ENCODE measurements at regions not wholly inside any gene's neighbourhood (a gene's known extent, or its start where the extent isn't known, plus 50 kb on each side); places are given as distances from the start of the nearest gene placed in this dataset.
"Not testable (repeated sequence)": the region's sequence is repeated elsewhere in the genome, so short reads cannot be mapped to it uniquely, and the experiment has no call there.

DNA sequence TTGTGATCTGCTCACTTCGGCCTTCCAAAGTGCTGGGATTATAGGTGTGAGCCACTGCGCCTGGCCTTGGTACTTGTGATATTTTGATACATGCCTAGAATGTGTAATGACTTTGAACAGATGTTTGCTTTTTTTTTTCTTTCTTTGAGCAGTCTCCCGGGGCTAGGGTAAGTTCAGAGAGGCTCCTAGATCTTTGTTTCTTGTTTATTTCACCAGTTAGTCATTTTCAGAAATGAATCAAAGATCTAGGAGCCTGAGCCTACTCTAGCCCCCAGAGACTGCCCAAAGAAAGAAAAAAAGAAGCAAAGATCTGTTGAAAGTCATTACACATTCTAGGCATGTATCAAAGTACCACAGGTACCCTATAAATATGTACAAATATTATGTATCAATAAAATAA is 66.3 kb downstream of the NPIPB11 start:
- H3K27me3 ChIP-seq (ENCODE audit: control insufficient read depth in 2 of 2, insufficient read depth in 2 of 2, low read length in 2 of 2); H3K27ac ChIP-seq (ENCODE audit: low read depth in 1 of 2, low read length in 2 of 2); intact Hi-C loops (cut with micrococcal nuclease); H3K4me3 ChIP-seq (replicated peaks in 1 of 3; ENCODE audit: low read depth in 2 of 3, low read length in 3 of 3); H3K36me3 ChIP-seq (replicated peaks in 1 of 2; ENCODE audit: control insufficient read depth in 1 of 2, insufficient read depth in 2 of 2, low read length in 2 of 2); H3K4me3 Mint-ChIP-seq; DNase-seq; H3K9me3 Mint-ChIP-seq; H4K20me1 ChIP-seq (ENCODE audit: insufficient read depth, low read length); H3K27me3 Mint-ChIP-seq (ENCODE audit: low read depth in 3 of 3); H3K9ac ChIP-seq (ENCODE audit: insufficient read depth, low read length, poor library complexity, severe bottlenecking); H3K27ac Mint-ChIP-seq; H2AFZ ChIP-seq (ENCODE audit: insufficient read depth, low read depth, low read length, poor library complexity, severe bottlenecking); H3K79me2 ChIP-seq (ENCODE audit: insufficient read depth, low read length); H3K4me2 ChIP-seq (replicated peaks; ENCODE audit: extremely low read depth, low read length, poor library complexity, severe bottlenecking); H3K9me3 ChIP-seq (replicated peaks in 1 of 2; ENCODE audit: control insufficient read depth in 1 of 2, insufficient read depth in 1 of 2, low read length in 2 of 2): not testable (repeated sequence)
- Mint-ChIP-seq H3K4me1 (peaks cover 38% of the 10 kb centered on the region), H3K36me3 (peaks cover 20 to 27% of the 10 kb centered on the region in 2 donors)
- peaks cover 12% of the 10 kb centered on the region in 2 donors for H3K4me1 ChIP-seq (ENCODE audit: control insufficient read depth in 1 of 2, insufficient read depth in 2 of 2, low read length in 2 of 2)
- WGBS (ENCODE audit: insufficient coverage): no CpG with 5 or more reads among the region's 3 CpGs

DNA sequence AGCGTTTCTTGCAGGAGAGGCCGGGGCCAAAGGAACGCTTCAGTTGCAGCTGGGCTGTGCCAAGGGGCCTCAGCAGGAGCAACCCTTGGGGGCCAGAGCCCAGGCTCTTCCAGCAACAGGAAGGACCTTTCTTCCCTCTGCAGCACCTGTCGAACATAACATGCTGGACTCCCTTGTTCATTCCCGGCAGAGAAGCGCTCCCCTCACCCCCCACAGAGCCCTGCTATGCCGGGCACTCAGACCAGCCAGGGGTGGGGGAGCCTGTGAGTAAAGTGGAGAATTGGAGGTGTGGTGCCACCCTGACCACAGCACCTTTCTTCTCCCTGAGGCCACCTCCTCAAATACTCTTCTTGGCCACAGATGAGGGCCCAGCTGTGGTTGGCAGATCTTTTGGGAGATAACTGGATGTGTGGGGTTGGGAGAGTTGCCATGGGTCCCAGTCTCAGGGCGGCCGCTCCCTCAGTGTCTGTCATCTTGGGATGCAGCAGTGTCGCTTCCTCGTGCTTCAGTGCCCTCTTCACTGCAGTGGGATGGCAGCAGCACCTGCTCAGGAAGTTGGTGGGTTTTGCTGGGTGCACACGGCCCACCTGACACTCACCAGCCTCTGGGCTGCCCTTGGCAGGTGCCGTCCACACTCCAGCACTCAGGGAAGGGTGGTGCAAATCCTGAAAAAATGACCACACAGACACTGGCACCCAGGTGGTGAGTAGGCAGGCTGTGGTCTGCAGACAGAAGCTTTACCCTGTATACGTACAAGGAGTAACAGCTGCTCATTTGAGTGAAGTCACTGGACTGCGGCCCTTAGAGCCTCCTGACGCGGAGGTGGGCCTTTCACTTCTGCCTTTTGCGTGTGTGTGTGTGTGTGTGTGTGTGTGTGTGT is 67.5 kb downstream of the NPIPB11 start:
- H3K9me3 ChIP-seq (replicated peaks in 1 of 2; ENCODE audit: control insufficient read depth in 1 of 2, insufficient read depth in 1 of 2, low read length in 2 of 2); H3K27me3 Mint-ChIP-seq (ENCODE audit: low read depth in 3 of 3); H4K20me1 ChIP-seq (ENCODE audit: insufficient read depth, low read length); H3K9me3 Mint-ChIP-seq; H3K9ac ChIP-seq (ENCODE audit: insufficient read depth, low read length, poor library complexity, severe bottlenecking); H3K4me2 ChIP-seq (replicated peaks; ENCODE audit: extremely low read depth, low read length, poor library complexity, severe bottlenecking); H3K27me3 ChIP-seq (ENCODE audit: control insufficient read depth in 2 of 2, insufficient read depth in 2 of 2, low read length in 2 of 2); H3K4me3 Mint-ChIP-seq; intact Hi-C loops (cut with micrococcal nuclease); H3K36me3 ChIP-seq (replicated peaks in 1 of 2; ENCODE audit: control insufficient read depth in 1 of 2, insufficient read depth in 2 of 2, low read length in 2 of 2); H2AFZ ChIP-seq (ENCODE audit: insufficient read depth, low read depth, low read length, poor library complexity, severe bottlenecking); H3K27ac ChIP-seq (ENCODE audit: low read depth in 1 of 2, low read length in 2 of 2); H3K4me3 ChIP-seq (replicated peaks in 1 of 3; ENCODE audit: low read depth in 2 of 3, low read length in 3 of 3); H3K79me2 ChIP-seq (ENCODE audit: insufficient read depth, low read length): not testable (repeated sequence)
- peak in 2 of 3 donors; percentile 13 to 26 for DNase-seq
- Mint-ChIP-seq H3K4me1 (peaks cover 42% of the 10 kb centered on the region), H3K27ac (peak overlapping the region in 3 of 7 donors; percentile 15 to 54 (median 50)), H3K36me3 (peaks cover 16 to 26% of the 10 kb centered on the region in 2 donors)
- WGBS (ENCODE audit: insufficient coverage): 64% methylated on average over 6 of the region's 18 CpGs
- H3K4me1 ChIP-seq (ENCODE audit: control insufficient read depth in 1 of 2, insufficient read depth in 2 of 2, low read length in 2 of 2): peaks cover 14 to 17% of the 10 kb centered on the region in 2 donors

DNA sequence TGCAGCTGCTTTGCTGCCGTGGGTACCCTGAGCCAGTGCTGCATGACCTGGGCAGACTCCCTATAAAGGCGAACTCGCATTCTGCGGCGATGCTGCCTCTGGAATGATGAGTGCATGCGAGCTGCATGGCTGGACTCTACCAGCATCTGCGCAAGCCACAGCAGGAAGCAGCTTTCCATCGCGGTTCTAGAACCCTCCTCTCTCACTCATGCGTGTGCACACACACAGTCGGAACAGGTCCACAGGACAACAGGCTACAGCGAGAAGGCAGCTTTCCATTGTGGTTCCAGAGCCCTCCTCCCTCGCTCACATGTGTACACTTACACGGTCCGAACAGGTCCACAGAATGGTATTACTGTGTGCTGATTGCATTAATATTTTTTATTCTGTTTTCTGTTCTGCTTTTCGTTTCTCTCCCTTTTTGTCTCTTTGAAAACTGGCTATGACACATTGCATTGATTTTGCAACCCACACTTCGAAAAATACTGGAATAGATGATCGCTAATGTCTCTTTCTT is 69.1 kb downstream of the NPIPB11 start:
- H2AFZ ChIP-seq (ENCODE audit: insufficient read depth, low read depth, low read length, poor library complexity, severe bottlenecking); H3K9ac ChIP-seq (ENCODE audit: insufficient read depth, low read length, poor library complexity, severe bottlenecking); H3K9me3 Mint-ChIP-seq; H3K27me3 Mint-ChIP-seq (ENCODE audit: low read depth in 3 of 3); H3K36me3 ChIP-seq (replicated peaks in 1 of 2; ENCODE audit: control insufficient read depth in 1 of 2, insufficient read depth in 2 of 2, low read length in 2 of 2); intact Hi-C loops (cut with micrococcal nuclease); H3K9me3 ChIP-seq (replicated peaks in 1 of 2; ENCODE audit: control insufficient read depth in 1 of 2, insufficient read depth in 1 of 2, low read length in 2 of 2); H3K27ac ChIP-seq (ENCODE audit: low read depth in 1 of 2, low read length in 2 of 2); H3K79me2 ChIP-seq (ENCODE audit: insufficient read depth, low read length); H3K27me3 ChIP-seq (ENCODE audit: control insufficient read depth in 2 of 2, insufficient read depth in 2 of 2, low read length in 2 of 2); H3K4me3 ChIP-seq (replicated peaks in 1 of 3; ENCODE audit: low read depth in 2 of 3, low read length in 3 of 3); H4K20me1 ChIP-seq (ENCODE audit: insufficient read depth, low read length); H3K4me2 ChIP-seq (replicated peaks; ENCODE audit: extremely low read depth, low read length, poor library complexity, severe bottlenecking): not testable (repeated sequence)
- peak overlapping the region in 5 of 7 donors; percentile 53 to 84 (median 70) for H3K27ac Mint-ChIP-seq
- DNase-seq: peak; percentile 25 to 61 (median 52)
- 83% methylated on average over 4 of the region's 18 CpGs for WGBS (ENCODE audit: insufficient coverage)
- peaks cover 14 to 17% of the 10 kb centered on the region in 2 donors for H3K4me1 ChIP-seq (ENCODE audit: control insufficient read depth in 1 of 2, insufficient read depth in 2 of 2, low read length in 2 of 2)
- peaks cover 35% of the 10 kb centered on the region for H3K4me1 Mint-ChIP-seq
- peaks cover 19 to 22% of the 10 kb centered on the region in 2 donors for H3K36me3 Mint-ChIP-seq
- H3K4me3 Mint-ChIP-seq: peak overlapping the region in 1 of 2 donors; percentile 79

DNA sequence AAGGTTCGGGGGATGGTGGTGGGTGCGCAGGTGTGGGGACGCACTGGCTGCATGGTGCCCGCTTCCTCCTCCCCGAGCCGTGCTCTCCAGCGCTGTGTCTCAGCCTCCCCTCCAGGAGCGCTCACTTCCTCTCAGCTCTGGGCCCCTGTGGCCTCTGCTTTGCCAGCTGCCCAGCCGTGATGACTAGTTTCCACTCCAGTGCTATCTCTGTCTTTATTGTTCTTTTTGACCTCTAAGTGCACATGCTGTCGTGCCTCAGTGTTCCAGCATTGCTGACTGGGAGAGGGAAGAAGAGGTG is 71.0 kb downstream of the NPIPB11 start:
- H3K9ac ChIP-seq (ENCODE audit: insufficient read depth, low read length, poor library complexity, severe bottlenecking); H2AFZ ChIP-seq (ENCODE audit: insufficient read depth, low read depth, low read length, poor library complexity, severe bottlenecking); H3K27ac ChIP-seq (ENCODE audit: low read depth in 1 of 2, low read length in 2 of 2); H3K9me3 ChIP-seq (replicated peaks in 1 of 2; ENCODE audit: control insufficient read depth in 1 of 2, insufficient read depth in 1 of 2, low read length in 2 of 2); H3K27me3 ChIP-seq (ENCODE audit: control insufficient read depth in 2 of 2, insufficient read depth in 2 of 2, low read length in 2 of 2); H3K27me3 Mint-ChIP-seq (ENCODE audit: low read depth in 3 of 3); intact Hi-C loops (cut with micrococcal nuclease); H3K79me2 ChIP-seq (ENCODE audit: insufficient read depth, low read length); H3K4me3 ChIP-seq (replicated peaks in 1 of 3; ENCODE audit: low read depth in 2 of 3, low read length in 3 of 3); H3K9me3 Mint-ChIP-seq; H3K4me2 ChIP-seq (replicated peaks; ENCODE audit: extremely low read depth, low read length, poor library complexity, severe bottlenecking); H3K4me3 Mint-ChIP-seq; H4K20me1 ChIP-seq (ENCODE audit: insufficient read depth, low read length); H3K36me3 ChIP-seq (replicated peaks in 1 of 2; ENCODE audit: control insufficient read depth in 1 of 2, insufficient read depth in 2 of 2, low read length in 2 of 2): not testable (repeated sequence)
- 20% methylated on average over 1 of the region's 10 CpGs for WGBS (ENCODE audit: insufficient coverage)
- H3K4me1 ChIP-seq (ENCODE audit: control insufficient read depth in 1 of 2, insufficient read depth in 2 of 2, low read length in 2 of 2): peaks cover 14 to 17% of the 10 kb centered on the region in 2 donors
- Mint-ChIP-seq H3K4me1 (peaks cover 35% of the 10 kb centered on the region), H3K27ac (peak overlapping the region in 5 of 7 donors; percentile 27 to 51 (median 38)), H3K36me3 (peaks cover 15 to 17% of the 10 kb centered on the region in 2 donors)
- peak in 2 of 3 donors; percentile 4 to 38 for DNase-seq
